Brain microvascular endothelial cell (primary cell): ENCODE measurements at regions not wholly inside any gene's neighbourhood (a gene's known extent, or its start where the extent isn't known, plus 50 kb on each side); places are given as distances from the start of the nearest gene placed in this dataset.

Experiments used
- DNase-seq: peaks from one replicate; pipeline ENCODE4 v3.0.0-alpha.2; 2020
- H3K27ac ChIP-seq: fragments of 250-450 bp; sonication (Bioruptor Pico); 2 replicates; pipeline ENCODE4 v1.5.1; 2020; ENCODE audit warnings: mild to moderate bottlenecking, moderate library complexity
- H3K27me3 ChIP-seq: fragments of 250-450 bp; sonication (Bioruptor Pico); replicated peaks from 2 replicates; pipeline ENCODE4 v1.5.1; 2020; ENCODE audit warnings: mild to moderate bottlenecking
- H3K36me3 ChIP-seq: fragments of 250-450 bp; sonication (Bioruptor Pico); replicated peaks from 2 replicates; pipeline ENCODE4 v1.5.1; 2020; ENCODE audit warnings: mild to moderate bottlenecking
- H3K4me3 ChIP-seq: 2 replicates; pipeline ENCODE4 v1.5.1; 2011; ENCODE audit warnings: low read depth, mild to moderate bottlenecking, control low read depth, low read length, moderate library complexity
- in situ Hi-C: cut with HindIII; loops from 2 replicates; pipeline ENCODE4 v1.10.0; 2017; ENCODE audit warnings: low sequenced_read_pairs, low pct_ligation_motif_present
- TF ChIP-seq, protein P1 (sequence below): IDR thresholded peaks from 2 replicates; pipeline ENCODE4 v1.5.1; 2011; ENCODE audit warnings: low read depth, mild to moderate bottlenecking, moderate library complexity, low read length, control low read depth, inconsistent platforms; ENCODE audit errors: missing control alignments

DNA sequence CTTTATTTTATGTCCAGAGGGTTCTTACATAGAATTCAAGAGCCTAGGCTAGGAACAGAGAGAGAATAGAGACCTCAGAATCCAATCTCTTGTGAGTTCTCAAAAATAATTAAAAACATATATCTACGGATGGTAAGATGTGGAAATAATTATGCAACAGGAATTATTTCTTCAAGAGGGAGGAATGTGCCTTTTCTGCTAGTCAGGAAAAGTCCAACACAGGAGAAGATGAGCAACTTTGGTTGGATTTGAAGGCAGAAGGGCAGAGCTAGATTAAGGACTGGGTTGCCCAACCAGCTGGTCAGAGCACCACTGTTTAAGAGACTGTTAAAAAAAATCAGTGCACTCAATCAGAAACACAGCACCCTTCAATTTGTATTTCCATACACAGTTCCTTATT is 365.5 kb downstream of the ETNK1 start:
- Histone ChIP-seq H3K27me3 (no peaks in the 10 kb centered on the region), H3K36me3 (no peaks in the 10 kb centered on the region), H3K27ac (no peak overlapping the region), H3K4me3 (no peak overlapping the region)
- in situ Hi-C loops = no loop called here
- TF ChIP-seq, protein P1, sequence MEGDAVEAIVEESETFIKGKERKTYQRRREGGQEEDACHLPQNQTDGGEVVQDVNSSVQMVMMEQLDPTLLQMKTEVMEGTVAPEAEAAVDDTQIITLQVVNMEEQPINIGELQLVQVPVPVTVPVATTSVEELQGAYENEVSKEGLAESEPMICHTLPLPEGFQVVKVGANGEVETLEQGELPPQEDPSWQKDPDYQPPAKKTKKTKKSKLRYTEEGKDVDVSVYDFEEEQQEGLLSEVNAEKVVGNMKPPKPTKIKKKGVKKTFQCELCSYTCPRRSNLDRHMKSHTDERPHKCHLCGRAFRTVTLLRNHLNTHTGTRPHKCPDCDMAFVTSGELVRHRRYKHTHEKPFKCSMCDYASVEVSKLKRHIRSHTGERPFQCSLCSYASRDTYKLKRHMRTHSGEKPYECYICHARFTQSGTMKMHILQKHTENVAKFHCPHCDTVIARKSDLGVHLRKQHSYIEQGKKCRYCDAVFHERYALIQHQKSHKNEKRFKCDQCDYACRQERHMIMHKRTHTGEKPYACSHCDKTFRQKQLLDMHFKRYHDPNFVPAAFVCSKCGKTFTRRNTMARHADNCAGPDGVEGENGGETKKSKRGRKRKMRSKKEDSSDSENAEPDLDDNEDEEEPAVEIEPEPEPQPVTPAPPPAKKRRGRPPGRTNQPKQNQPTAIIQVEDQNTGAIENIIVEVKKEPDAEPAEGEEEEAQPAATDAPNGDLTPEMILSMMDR = no peak
- no peak for DNase-seq

DNA sequence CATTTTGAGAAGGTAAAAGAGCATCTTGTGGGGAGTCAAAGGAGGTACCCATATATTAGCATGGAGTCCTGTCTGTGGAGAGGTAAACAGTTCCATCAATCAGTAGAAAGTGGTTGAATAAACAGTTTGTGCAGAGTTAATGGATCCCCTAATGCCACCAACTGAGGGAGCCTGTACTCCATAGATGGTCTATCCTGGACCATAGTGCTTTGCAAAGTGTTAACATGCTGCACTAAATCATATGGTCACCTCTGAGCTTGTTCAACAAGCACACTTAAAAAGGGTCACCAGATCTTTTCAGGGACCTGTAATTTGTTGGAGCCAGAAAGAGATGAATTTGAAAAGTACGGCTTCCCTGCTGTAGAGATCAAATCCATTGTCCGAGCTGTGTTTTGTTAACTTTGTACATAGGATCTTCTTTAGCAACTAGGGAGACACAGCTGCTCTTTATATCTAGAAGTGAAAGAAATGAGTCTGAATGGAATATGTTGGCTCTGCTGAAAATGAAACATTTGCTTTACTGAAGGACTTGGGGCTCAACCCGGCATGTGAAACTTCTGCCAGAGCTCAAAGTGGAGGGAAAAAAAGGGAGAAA is 366.4 kb downstream of the ETNK1 start:
- Histone ChIP-seq H3K27ac (no peak overlapping the region), H3K4me3 (no peak overlapping the region), H3K36me3 (no peaks in the 10 kb centered on the region), H3K27me3 (no peaks in the 10 kb centered on the region)
- in situ Hi-C loops = no loop called here
- DNase-seq = no peak
- TF ChIP-seq, protein P1 = no peak

DNA sequence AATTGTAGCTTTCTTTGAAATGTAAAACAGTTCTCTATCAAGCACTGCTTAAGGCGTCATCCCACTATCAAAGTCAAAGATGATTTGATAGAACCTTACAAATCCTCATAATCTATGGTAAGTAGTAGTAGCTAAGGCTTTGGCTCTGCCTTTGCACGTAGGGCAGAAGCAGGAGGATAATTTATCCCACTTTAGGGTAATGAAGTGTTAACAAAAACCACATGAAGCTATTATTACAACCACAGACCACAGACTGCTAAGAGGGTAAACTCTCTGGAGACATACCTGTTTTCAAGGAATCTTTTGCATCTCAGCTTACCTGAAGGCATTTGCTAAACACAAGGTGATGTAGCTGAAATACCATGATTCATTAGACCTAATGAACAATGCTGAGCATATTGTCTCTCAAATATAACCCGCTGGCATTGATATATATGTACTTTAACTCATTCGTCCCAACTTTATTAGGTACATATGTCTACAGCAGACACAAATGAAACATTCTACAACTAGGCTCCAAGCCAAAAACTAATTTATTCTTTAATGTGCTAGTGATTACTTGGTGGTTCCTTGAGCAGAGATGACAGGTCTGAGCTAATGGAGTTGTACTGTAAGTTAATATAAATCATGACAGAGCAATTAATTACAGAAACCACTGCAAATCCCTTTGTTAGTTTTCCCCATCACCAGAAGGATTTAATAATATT is 368.8 kb downstream of the ETNK1 start:
- in situ Hi-C loops = no loop called here
- Histone ChIP-seq H3K27me3 (no peaks in the 10 kb centered on the region), H3K4me3 (no peak overlapping the region), H3K36me3 (no peaks in the 10 kb centered on the region), H3K27ac (no peak overlapping the region)
- no peak for DNase-seq
- TF ChIP-seq, protein P1 = no peak

DNA sequence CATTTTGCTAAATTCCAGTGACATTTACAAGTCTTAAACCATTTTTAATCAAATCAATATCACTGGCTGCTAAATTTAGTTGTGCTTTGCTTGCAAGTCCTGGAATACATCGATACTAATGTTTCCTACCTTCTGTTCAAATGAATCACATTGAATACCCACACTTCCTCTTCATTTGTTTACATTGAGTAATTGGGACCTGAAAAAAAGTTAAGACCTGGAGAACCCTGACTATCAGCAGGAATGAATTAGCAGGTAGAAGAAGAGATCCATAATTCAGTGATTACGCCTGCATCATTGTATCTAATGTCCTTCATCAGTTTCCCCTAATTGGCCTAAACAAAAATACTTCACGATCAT is 369.3 kb downstream of the ETNK1 start:
- no peak for DNase-seq
- no peaks in the 10 kb centered on the region for H3K36me3 ChIP-seq
- H3K4me3 ChIP-seq = no peak overlapping the region
- no peak overlapping the region for H3K27ac ChIP-seq
- in situ Hi-C loops = no loop called here
- TF ChIP-seq, protein P1 = no peak
- no peaks in the 10 kb centered on the region for H3K27me3 ChIP-seq

DNA sequence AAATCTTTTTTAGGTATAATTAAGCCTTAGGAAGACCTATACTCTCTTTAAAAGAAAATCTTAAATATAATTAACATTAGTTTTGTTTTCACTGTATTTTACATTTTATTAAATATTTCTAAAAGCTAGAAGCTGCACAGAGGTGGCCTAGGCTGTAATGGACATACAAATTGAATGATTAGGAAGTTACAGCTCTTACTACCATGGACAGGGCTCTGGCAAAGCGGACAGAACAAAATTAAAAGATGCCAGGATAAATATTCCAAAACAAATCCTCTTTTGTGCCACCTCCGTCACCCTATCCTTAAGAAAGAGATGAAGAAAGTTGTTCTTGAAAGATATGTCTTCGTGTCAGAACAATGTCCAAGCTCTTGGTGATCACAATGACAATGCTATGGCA is 376.5 kb downstream of the ETNK1 start:
- no peak for DNase-seq
- H3K4me3 ChIP-seq = no peak overlapping the region
- in situ Hi-C loops = no loop called here
- TF ChIP-seq, protein P1 = no peak
- H3K36me3 ChIP-seq = no peaks in the 10 kb centered on the region
- no peaks in the 10 kb centered on the region for H3K27me3 ChIP-seq
- H3K27ac ChIP-seq = no peak overlapping the region

DNA sequence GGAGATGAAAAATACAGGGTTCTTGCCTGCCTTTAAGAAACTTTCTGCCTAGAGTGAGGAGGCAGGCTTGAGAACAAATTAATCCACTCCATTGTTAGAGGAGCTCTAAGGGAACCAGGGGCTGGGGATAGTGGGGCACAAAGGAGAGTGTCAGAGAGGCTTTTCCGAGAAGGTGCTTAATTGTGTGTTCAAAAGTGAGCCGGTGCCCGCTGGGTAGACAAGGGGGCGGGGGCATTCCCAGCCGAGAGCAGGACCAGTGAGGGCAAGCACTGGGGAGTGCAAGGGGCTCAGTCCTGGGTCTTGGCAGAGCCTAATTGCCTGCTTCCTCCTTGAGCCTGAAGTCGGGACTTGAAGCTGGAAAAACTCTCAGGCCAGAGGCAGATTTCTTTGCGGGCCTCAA is 377.4 kb downstream of the ETNK1 start:
- Histone ChIP-seq H3K27ac (no peak overlapping the region), H3K4me3 (no peak overlapping the region), H3K27me3 (no peaks in the 10 kb centered on the region), H3K36me3 (no peaks in the 10 kb centered on the region)
- TF ChIP-seq, protein P1 = no peak
- no peak for DNase-seq
- in situ Hi-C loops = no loop called here
